PC-3 (cell line): ENCODE measurements at regions not wholly inside any gene's neighbourhood (a gene's known extent, or its start where the extent isn't known, plus 50 kb on each side); places are given as distances from the start of the nearest gene placed in this dataset.

Experiments used
- ATAC-seq: fragments of 200-7000 bp; cut with Tn5 transposase; 2 replicates; pipeline ENCODE4 v1.9.1; 2020; ENCODE audit warnings: mild to moderate bottlenecking, moderate library complexity
- BruUV-seq: library from RNA; stranded (reverse); fragments of 400-500 nt; replicated peaks from 2 replicates; lab custom pipeline; 2021; lab: Mats Ljungman, UMichigan
- CTCF ChIA-PET: fragments of 300-600 bp; sonication (Branson Sonifier 250); formaldehyde crosslinking; loops from one replicate; lab custom pipeline; 2022; ENCODE audit warnings: antibody characterized with exemption; lab: Charles Lee
- POLR2A ChIA-PET: fragments of 300-600 bp; sonication (Branson Sonifier 250); formaldehyde crosslinking; loops from one replicate; lab custom pipeline; 2022; ENCODE audit warnings: antibody characterized with exemption; ENCODE audit not compliant: unreplicated experiment; lab: Charles Lee
- DNase-seq: peaks from one replicate; pipeline ENCODE4 v3.0.0-alpha.2; 2015
- H2AFZ ChIP-seq: fragments of 300-600 bp; sonication (generic); 2 replicates; pipeline ENCODE4 v1.6.0; 2016; ENCODE audit warnings: antibody characterized with exemption, low read length
- H3F3A ChIP-seq: fragments of 300-600 bp; sonication (generic); one replicate; pipeline ENCODE4 v1.6.0; 2017; ENCODE audit warnings: antibody characterized with exemption, low read length, control low read depth, mild to moderate bottlenecking; ENCODE audit not compliant: unreplicated experiment
- H3K27ac ChIP-seq: fragments of 300-600 bp; sonication (generic); 2 replicates; pipeline ENCODE4 v1.5.1; 2016; ENCODE audit warnings: mild to moderate bottlenecking, low read length
- H3K27me3 ChIP-seq: fragments of 300-600 bp; sonication (generic); 2 replicates; pipeline ENCODE4 v1.6.1; 2016; ENCODE audit warnings: low read length, mixed read lengths
- H3K36me3 ChIP-seq: fragments of 300-600 bp; sonication (generic); 2 replicates; pipeline ENCODE4 v1.6.1; 2016; ENCODE audit warnings: low read depth, mixed run types, low read length, mixed read lengths
- H3K4me1 ChIP-seq: fragments of 300-600 bp; sonication (generic); 2 replicates; pipeline ENCODE4 v1.5.1; 2016; ENCODE audit warnings: low read length; ENCODE audit not compliant: insufficient read depth
- H3K4me2 ChIP-seq: fragments of 300-600 bp; sonication (generic); 2 replicates; pipeline ENCODE4 v1.6.0; 2016; ENCODE audit warnings: low read length
- H3K4me3 ChIP-seq: fragments of 300-600 bp; sonication (generic); 2 replicates; pipeline ENCODE4 v1.5.1; 2016; ENCODE audit warnings: mild to moderate bottlenecking, low read length, mixed read lengths
- H3K79me2 ChIP-seq: fragments of 300-600 bp; sonication (generic); 2 replicates; pipeline ENCODE4 v1.6.1; 2017; ENCODE audit warnings: low read length, mixed read lengths
- H3K9ac ChIP-seq: fragments of 300-600 bp; sonication (generic); 2 replicates; pipeline ENCODE4 v1.6.0; 2016; ENCODE audit warnings: mild to moderate bottlenecking, low read length
- H3K9me2 ChIP-seq: fragments of 300-600 bp; sonication (generic); replicated peaks from 2 replicates; pipeline ENCODE4 v1.6.1; 2016; ENCODE audit warnings: mixed run types, low read length, mixed read lengths
- H3K9me3 ChIP-seq: fragments of 300-600 bp; sonication (generic); 2 replicates; pipeline ENCODE4 v1.6.1; 2016; ENCODE audit warnings: low read length, mixed read lengths
- H4K20me1 ChIP-seq: fragments of 300-600 bp; sonication (generic); 2 replicates; pipeline ENCODE4 v1.6.1; 2016; ENCODE audit warnings: low read length, mixed read lengths
- CTCF ChIP-seq: fragments of 300-600 bp; sonication (generic); conservative IDR thresholded peaks from 2 replicates; pipeline ENCODE4 v1.5.1; 2017; ENCODE audit warnings: antibody characterized with exemption, low read depth, mild to moderate bottlenecking, low read length
- EZH2 ChIP-seq: fragments of 300-600 bp; sonication (generic); IDR thresholded peaks from one replicate; pipeline ENCODE4 v1.6.1; 2017; ENCODE audit warnings: antibody characterized with exemption, mild to moderate bottlenecking, low read length; ENCODE audit not compliant: unreplicated experiment
- EZH2phosphoT487 ChIP-seq: fragments of 300-600 bp; sonication (generic); IDR thresholded peaks from 2 replicates; pipeline ENCODE4 v1.6.1; 2018; ENCODE audit warnings: mild to moderate bottlenecking, antibody characterized with exemption, low read length, borderline replicate concordance
- intact Hi-C: fragments of 100-400 bp; cut with micrococcal nuclease; formaldehyde crosslinking; loops from 2 replicates; pipeline ENCODE4 v1.9.0; 2023

GRCh38 chr9:36778682-36779081 is 206.0 kb downstream of the MELK start:
- ChIA-PET CTCF (no interaction called here), POLR2A (no interaction called here)
- Histone ChIP-seq H3K4me2 (no peak overlapping the region), H3K27me3 (peaks cover 41% of the 10 kb centered on the region), H3K79me2 (no peaks in the 10 kb centered on the region), H3K9me2 (no peaks in the 10 kb centered on the region), H2AFZ (no peak overlapping the region), H3K9ac (no peak overlapping the region), H3K36me3 (no peaks in the 10 kb centered on the region), H3K4me1 (peaks cover 15% of the 10 kb centered on the region), H3K9me3 (no peaks in the 10 kb centered on the region), H3K4me3 (no peak overlapping the region), H3F3A (no peaks in the 10 kb centered on the region), H4K20me1 (no peaks in the 10 kb centered on the region), H3K27ac (no peak overlapping the region)
- ATAC-seq (no peak), DNase-seq (no peak)
- TF ChIP-seq CTCF, result no peak
- TF ChIP-seq EZH2, result no peak
- no peak for TF ChIP-seq EZH2phosphoT487
- BruUV-seq, result no TSS peak
- intact Hi-C loops, result no loop called here

DNA sequence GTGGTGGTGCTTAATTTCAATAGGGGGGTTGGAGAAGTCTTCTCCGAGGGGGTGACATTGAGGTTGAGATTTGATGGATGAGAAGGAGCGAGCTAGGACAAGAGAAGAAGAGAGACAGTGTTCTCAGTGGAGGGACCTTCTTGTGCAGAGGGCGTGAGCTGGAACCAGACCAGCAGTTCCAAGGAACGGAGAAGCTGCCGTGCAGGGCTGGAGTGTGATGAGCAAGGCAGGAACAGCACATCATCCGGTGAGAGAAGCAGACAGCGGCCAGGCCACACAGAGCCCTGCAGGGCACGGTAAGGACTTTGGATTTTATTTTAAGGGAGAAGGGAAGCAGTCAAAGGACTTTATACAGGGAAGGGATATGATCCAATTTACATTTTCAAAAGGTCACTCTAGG is 206.9 kb downstream of the MELK start:
- Histone ChIP-seq H3K27me3 (peaks cover 45% of the 10 kb centered on the region), H3K36me3 (no peaks in the 10 kb centered on the region), H4K20me1 (no peaks in the 10 kb centered on the region), H3K27ac (no peak overlapping the region), H3K9me3 (no peaks in the 10 kb centered on the region), H3K4me2 (no peak overlapping the region), H3K4me3 (no peak overlapping the region), H2AFZ (no peak overlapping the region), H3K79me2 (no peaks in the 10 kb centered on the region), H3K9ac (no peak overlapping the region), H3K9me2 (no peaks in the 10 kb centered on the region), H3F3A (no peaks in the 10 kb centered on the region), H3K4me1 (peaks cover 15% of the 10 kb centered on the region)
- DNase-seq, result no peak
- ChIA-PET CTCF (no interaction called here), POLR2A (no interaction called here)
- ATAC-seq, result no peak
- TF ChIP-seq EZH2phosphoT487 (no peak), CTCF (no peak), EZH2 (no peak)
- intact Hi-C loops, result no loop called here
- BruUV-seq, result no TSS peak

DNA sequence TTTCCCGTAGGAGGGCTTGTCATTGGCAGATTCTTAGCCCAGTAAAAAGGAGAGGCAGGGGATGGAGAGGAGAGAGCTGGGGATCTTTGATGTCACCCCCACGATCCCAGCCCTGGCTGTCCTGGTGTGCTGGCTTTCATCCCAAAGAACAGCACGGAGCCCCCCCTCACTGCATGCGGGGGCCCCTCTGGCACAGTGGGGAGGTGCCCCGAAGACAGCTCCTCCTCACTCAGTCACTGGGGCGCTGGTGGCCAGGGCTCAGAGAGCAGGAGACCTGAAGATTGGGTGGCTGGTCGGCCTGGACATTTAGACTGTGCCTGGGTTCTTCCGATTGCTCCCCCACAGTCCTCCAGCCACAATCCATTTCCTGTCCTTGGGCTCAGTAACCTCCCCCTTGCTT is 207.5 kb downstream of the MELK start:
- no TSS peak for BruUV-seq
- CTCF ChIA-PET, result no interaction called here
- peaks cover 50% of the 10 kb centered on the region for H3K27me3 ChIP-seq

More for the DNA sequence above, 207.5 kb downstream of the MELK start:
- Histone ChIP-seq H3K9me3 (no peaks in the 10 kb centered on the region), H3K4me1 (peaks cover 15% of the 10 kb centered on the region), H3K9me2 (no peaks in the 10 kb centered on the region), H2AFZ (no peak overlapping the region), H3F3A (no peaks in the 10 kb centered on the region), H4K20me1 (no peaks in the 10 kb centered on the region), H3K4me3 (no peak overlapping the region), H3K79me2 (no peaks in the 10 kb centered on the region), H3K36me3 (no peaks in the 10 kb centered on the region), H3K27ac (no peak overlapping the region), H3K4me2 (no peak overlapping the region), H3K9ac (no peak overlapping the region)
- ATAC-seq (no peak), DNase-seq (no peak)
- TF ChIP-seq EZH2 (no peak), CTCF (no peak), EZH2phosphoT487 (no peak)
- intact Hi-C loops, result no loop called here
- POLR2A ChIA-PET, result no interaction called here
